NCI-H1930 (cell line): ENCODE measurements at regions not wholly inside any gene's neighbourhood (a gene's known extent, or its start where the extent isn't known, plus 50 kb on each side); places are given as distances from the start of the nearest gene placed in this dataset.
"Not testable (repeated sequence)": the region's sequence is repeated elsewhere in the genome, so short reads cannot be mapped to it uniquely, and the experiment has no call there.

Source experiments
- DNase-seq, 2 experiments: peaks; one replicate each; lab custom pipeline; 2025; lab: John Stamatoyannopoulos, UW

GRCh38 chr12:28060871-28061270, 88.3 kb upstream of the PTHLH start:
- no peak for DNase-seq

GRCh38 chr12:28063355-28063880, 90.9 kb upstream of the PTHLH start:
- DNase-seq: no peak

GRCh38 chr12:28065374-28065773, 92.8 kb upstream of the PTHLH start:
- DNase-seq: no peak

GRCh38 chr12:28065889-28066630, 93.5 kb upstream of the PTHLH start:
- no peak for DNase-seq

- no peak for DNase-seq
Observed at GRCh38 chr12:28066879-28067278, 94.3 kb upstream of the PTHLH start.

- DNase-seq: no peak
Observed at GRCh38 chr12:28068467-28068866, 95.9 kb upstream of the PTHLH start.

GRCh38 chr12:28079539-28079938, 107.0 kb upstream of the PTHLH start:
- DNase-seq: no peak

GRCh38 chr12:28082096-28082495, 108.2 kb upstream of the CCDC91 start:
- DNase-seq: no peak

- no peak for DNase-seq
Observed at GRCh38 chr12:28083840-28084678, 106.2 kb upstream of the CCDC91 start.

- no peak for DNase-seq
Observed at GRCh38 chr12:28086521-28087155, 103.6 kb upstream of the CCDC91 start.

- DNase-seq: no peak
Observed at GRCh38 chr12:28088566-28089272, 101.5 kb upstream of the CCDC91 start.

GRCh38 chr12:28089338-28089737, 100.9 kb upstream of the CCDC91 start:
- DNase-seq: no peak

- no peak for DNase-seq
Observed at GRCh38 chr12:28090835-28091234, 99.4 kb upstream of the CCDC91 start.

GRCh38 chr12:28092396-28092795, 97.9 kb upstream of the CCDC91 start:
- DNase-seq: no peak

- DNase-seq: no peak
Observed at GRCh38 chr12:28096649-28097048, 93.6 kb upstream of the CCDC91 start.

- no peak for DNase-seq
Observed at GRCh38 chr12:28097221-28097620, 93.0 kb upstream of the CCDC91 start.

- DNase-seq: not testable (repeated sequence)
Observed at GRCh38 chr12:28099245-28099644, 91.0 kb upstream of the CCDC91 start.

- DNase-seq: no peak
Observed at GRCh38 chr12:28099871-28100270, 90.4 kb upstream of the CCDC91 start.

- no peak for DNase-seq
Observed at GRCh38 chr12:28100717-28101116, 89.5 kb upstream of the CCDC91 start.

GRCh38 chr12:28104316-28104715, 85.9 kb upstream of the CCDC91 start:
- no peak for DNase-seq

GRCh38 chr12:28104903-28105864, 85.1 kb upstream of the CCDC91 start:
- no peak for DNase-seq
